GM19238 (cell line): ENCODE measurements at regions not wholly inside any gene's neighbourhood (a gene's known extent, or its start where the extent isn't known, plus 50 kb on each side); places are given as distances from the start of the nearest gene placed in this dataset.
"Not testable (repeated sequence)": the region's sequence is repeated elsewhere in the genome, so short reads cannot be mapped to it uniquely, and the experiment has no call there.

Source experiments
- DNase-seq: peaks from one replicate; pipeline ENCODE4 v3.0.0; 2011; ENCODE audit warnings: low spot score; ENCODE audit not compliant: insufficient read length

GRCh38 chr2:175769200-175769599 lies 232.9 kb downstream of the LNPK start:
- no peak for DNase-seq

GRCh38 chr2:175766880-175767279 lies 235.2 kb downstream of the LNPK start:
- no peak for DNase-seq

- no peak for DNase-seq
These were observed 246.2 kb downstream of the LNPK start for GRCh38 chr2:175755656-175756386.

GRCh38 chr2:175755169-175755568 lies 246.9 kb downstream of the LNPK start:
- DNase-seq: no peak

GRCh38 chr2:175750195-175750594 lies 251.9 kb downstream of the LNPK start:
- DNase-seq: no peak

- DNase-seq: no peak
These were observed 256.2 kb downstream of the LNPK start for GRCh38 chr2:175745911-175746310.

GRCh38 chr2:175744000-175744399 lies 258.1 kb downstream of the LNPK start:
- no peak for DNase-seq

GRCh38 chr2:175743011-175743410 lies 259.1 kb downstream of the LNPK start:
- no peak for DNase-seq

- no peak for DNase-seq
These were observed 259.7 kb downstream of the LNPK start for GRCh38 chr2:175742367-175742766.

GRCh38 chr2:175741164-175741563 lies 260.9 kb downstream of the LNPK start:
- DNase-seq: no peak

GRCh38 chr2:175737722-175738361 lies 264.2 kb downstream of the LNPK start:
- no peak for DNase-seq

- DNase-seq: no peak
These were observed 267.4 kb downstream of the LNPK start for GRCh38 chr2:175734686-175735085.

- no peak for DNase-seq
These were observed 269.5 kb downstream of the LNPK start for GRCh38 chr2:175732531-175732930.

GRCh38 chr2:175730050-175730449 lies 272.0 kb downstream of the LNPK start:
- DNase-seq: no peak

GRCh38 chr2:175729049-175729706 lies 272.9 kb downstream of the LNPK start:
- DNase-seq: no peak

GRCh38 chr2:175728032-175728431 lies 274.0 kb downstream of the LNPK start:
- no peak for DNase-seq

- DNase-seq: no peak
These were observed 275.8 kb downstream of the LNPK start for GRCh38 chr2:175726223-175726622.

GRCh38 chr2:175709248-175709647 lies 292.8 kb downstream of the LNPK start:
- DNase-seq: no peak

GRCh38 chr2:175707322-175707721 lies 294.7 kb downstream of the LNPK start:
- no peak for DNase-seq

- not testable (repeated sequence) for DNase-seq
These were observed 297.5 kb downstream of the LNPK start for GRCh38 chr2:175704568-175704967.

- DNase-seq: no peak
These were observed 304.0 kb downstream of the LNPK start for GRCh38 chr2:175698061-175698460.

GRCh38 chr2:175690113-175690837 lies 311.8 kb downstream of the LNPK start:
- DNase-seq: peak; percentile 2
